ENCODE measurements at regions not wholly inside any gene's neighbourhood (a gene's known extent, or its start where the extent isn't known, plus 50 kb on each side); places are given as distances from the start of the nearest gene placed in this dataset.

- no peak for TF ChIP-seq SP1 (IDR thresholded peaks at IDR 0.05)
- TF ChIP-seq CTCF (IDR thresholded peaks at IDR 0.05; ENCODE audit: low read depth, low read length, missing input control), result no peak
- TF ChIP-seq TAF1 (conservative IDR thresholded peaks at IDR 0.05), result no peak
- no peak for TF ChIP-seq RAD21 (IDR thresholded peaks at IDR 0.05)
- no peak for TF ChIP-seq ZBTB33 (IDR thresholded peaks at IDR 0.05)
- no peak for TF ChIP-seq ATF3 (IDR thresholded peaks at IDR 0.05)
- TF ChIP-seq, protein P1, sequence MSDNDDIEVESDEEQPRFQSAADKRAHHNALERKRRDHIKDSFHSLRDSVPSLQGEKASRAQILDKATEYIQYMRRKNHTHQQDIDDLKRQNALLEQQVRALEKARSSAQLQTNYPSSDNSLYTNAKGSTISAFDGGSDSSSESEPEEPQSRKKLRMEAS (IDR thresholded peaks at IDR 0.05), result no peak
- TF ChIP-seq RXRA (IDR thresholded peaks at IDR 0.05), result no peak
- TF ChIP-seq JUND (IDR thresholded peaks at IDR 0.05), result no peak
Observed at GRCh38 chr4:111360906-111361305, 738.0 kb upstream of the PITX2 start.

Measured in liver (tissue), 3 donors.